ENCODE measurements at regions not wholly inside any gene's neighbourhood (a gene's known extent, or its start where the extent isn't known, plus 50 kb on each side); places are given as distances from the start of the nearest gene placed in this dataset.

- TF ChIP-seq ZBTB4 (CRISPR knock-in tag; IDR thresholded peaks at IDR 0.05) (no peak), BMI1 (IDR thresholded peaks at IDR 0.05; ENCODE audit: borderline replicate concordance) (no peak), ZBTB40 (IDR thresholded peaks at IDR 0.05; ENCODE audit: borderline replicate concordance) (no peak), MYB (IDR thresholded peaks at IDR 0.05; ENCODE audit: borderline replicate concordance, low read depth, low read length) (no peak)
These were observed 112.3 kb upstream of the ADAMTSL1 start (continued) for GRCh38 chr9:18361646-18362045.

GRCh38 chr9:18362166-18362565 is 111.8 kb upstream of the ADAMTSL1 start:
- BruUV-seq (replicated peaks), result no TSS peak
- Histone ChIP-seq H3K9ac (ENCODE audit: control insufficient read depth, insufficient read depth, low read length) (no peak overlapping the region), H3K79me2 (ENCODE audit: control insufficient read depth, insufficient read depth, low read length) (no peaks in the 10 kb centered on the region), H3K27me3 (replicated peaks in 1 of 2; ENCODE audit: control insufficient read depth in 2 of 2, insufficient read depth in 2 of 2, low read length in 1 of 2) (no peaks in the 10 kb centered on the region), H4K20me1 (ENCODE audit: control insufficient read depth, insufficient read depth) (no peaks in the 10 kb centered on the region), H3K4me3 (no peak overlapping the region), H3K9me3 (replicated peaks; ENCODE audit: control insufficient read depth, insufficient read depth, low read length) (no peaks in the 10 kb centered on the region), H2AFZ (ENCODE audit: control insufficient read depth, low read depth, low read length) (no peak overlapping the region), H3K36me3 (ENCODE audit: control insufficient read depth in 2 of 2, insufficient read depth in 2 of 2, low read length in 1 of 2) (no peaks in the 10 kb centered on the region), H3K27ac (ENCODE audit: control insufficient read depth, insufficient read depth) (no peak overlapping the region), H3K4me1 (ENCODE audit: control insufficient read depth, insufficient read depth, low read length) (peaks cover 6% of the 10 kb centered on the region), H3K4me2 (ENCODE audit: control insufficient read depth, insufficient read depth) (no peak overlapping the region)
- ChIA-PET POLR2A (no interaction called here), SMC1A (ENCODE audit: uncharacterized antibody, unreplicated experiment) (no interaction called here), RAD21 (ENCODE audit: unreplicated experiment) (no interaction called here), CTCF (interaction anchor here (0.8 kb wide), 1 partner anchor 81 kb away, joined by 3 read pairs; no protein-coding TSS in a partner anchor)
- intact Hi-C loops (cut with micrococcal nuclease; ENCODE audit: unreplicated experiment), result no loop called here
- WGBS (ENCODE audit: insufficient coverage, insufficient replicate concordance, low lambda C conversion rate, missing lambda C conversion rate), result 0% methylated on average over 1 of the region's 1 CpG
- in situ Hi-C loops (cut with MboI), result no loop called here
- TF ChIP-seq HDGF (IDR thresholded peaks at IDR 0.05) (no peak), IRF3 (IDR thresholded peaks at IDR 0.05) (no peak)
- ATAC-seq, result no peak
- no peak for DNase-seq (ENCODE audit: low read depth, low spot score)
- FAIRE-seq, result no peak
